ENCODE measurements at regions not wholly inside any gene's neighbourhood (a gene's known extent, or its start where the extent isn't known, plus 50 kb on each side); places are given as distances from the start of the nearest gene placed in this dataset.

- H3K36me3 Mint-ChIP-seq (ENCODE audit: low read depth), result no peaks in the 10 kb centered on the region
Observed at GRCh38 chr6:74967821-74968220, 238.0 kb downstream of the COL12A1 start.

DNA sequence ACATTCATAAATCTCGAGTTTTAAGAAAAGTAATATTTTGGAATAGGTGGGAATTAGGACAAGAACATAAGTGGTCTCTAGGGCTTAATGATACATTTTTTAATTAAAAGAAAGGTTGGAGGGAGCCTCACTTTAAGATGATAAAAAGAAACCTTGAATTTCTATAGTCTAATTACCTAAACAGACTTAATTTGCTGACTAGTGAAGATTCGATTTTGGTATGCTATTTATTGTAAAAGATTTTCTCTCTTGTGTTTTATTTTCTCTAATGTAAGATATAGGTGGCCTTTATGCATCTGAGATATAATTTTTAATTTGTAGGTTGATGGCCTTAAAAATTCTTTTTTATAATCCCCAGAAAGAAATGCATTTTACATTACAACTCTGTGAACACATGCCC, 239.1 kb downstream of the COL12A1 start:
- no peak overlapping the region for H3K27ac ChIP-seq (ENCODE audit: low read depth)
- TF ChIP-seq EZH2 (IDR thresholded peaks at IDR 0.05; ENCODE audit: low read depth, unreplicated experiment), result no peak
- no peak for TF ChIP-seq REST (IDR thresholded peaks at IDR 0.05; ENCODE audit: unreplicated experiment)
- TF ChIP-seq JUNB (IDR thresholded peaks at IDR 0.05; ENCODE audit: unreplicated experiment), result no peak
- no peak for TF ChIP-seq ZNF331 (CRISPR knock-in tag; IDR thresholded peaks at IDR 0.05; ENCODE audit: low read depth)
- TF ChIP-seq POLR2AphosphoS5 (IDR thresholded peaks at IDR 0.05; ENCODE audit: low read depth), result no peak
- no peak for TF ChIP-seq STAT1 (IDR thresholded peaks at IDR 0.05; ENCODE audit: unreplicated experiment)
- TF ChIP-seq, protein P1, sequence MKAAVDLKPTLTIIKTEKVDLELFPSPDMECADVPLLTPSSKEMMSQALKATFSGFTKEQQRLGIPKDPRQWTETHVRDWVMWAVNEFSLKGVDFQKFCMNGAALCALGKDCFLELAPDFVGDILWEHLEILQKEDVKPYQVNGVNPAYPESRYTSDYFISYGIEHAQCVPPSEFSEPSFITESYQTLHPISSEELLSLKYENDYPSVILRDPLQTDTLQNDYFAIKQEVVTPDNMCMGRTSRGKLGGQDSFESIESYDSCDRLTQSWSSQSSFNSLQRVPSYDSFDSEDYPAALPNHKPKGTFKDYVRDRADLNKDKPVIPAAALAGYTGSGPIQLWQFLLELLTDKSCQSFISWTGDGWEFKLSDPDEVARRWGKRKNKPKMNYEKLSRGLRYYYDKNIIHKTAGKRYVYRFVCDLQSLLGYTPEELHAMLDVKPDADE (IDR thresholded peaks at IDR 0.05), result no peak
- TF ChIP-seq NANOG (IDR thresholded peaks at IDR 0.05; ENCODE audit: borderline replicate concordance), result no peak
- no peak for TF ChIP-seq CREB1 (CRISPR knock-in tag; IDR thresholded peaks at IDR 0.05; ENCODE audit: low read depth)
- TF ChIP-seq, protein P2, sequence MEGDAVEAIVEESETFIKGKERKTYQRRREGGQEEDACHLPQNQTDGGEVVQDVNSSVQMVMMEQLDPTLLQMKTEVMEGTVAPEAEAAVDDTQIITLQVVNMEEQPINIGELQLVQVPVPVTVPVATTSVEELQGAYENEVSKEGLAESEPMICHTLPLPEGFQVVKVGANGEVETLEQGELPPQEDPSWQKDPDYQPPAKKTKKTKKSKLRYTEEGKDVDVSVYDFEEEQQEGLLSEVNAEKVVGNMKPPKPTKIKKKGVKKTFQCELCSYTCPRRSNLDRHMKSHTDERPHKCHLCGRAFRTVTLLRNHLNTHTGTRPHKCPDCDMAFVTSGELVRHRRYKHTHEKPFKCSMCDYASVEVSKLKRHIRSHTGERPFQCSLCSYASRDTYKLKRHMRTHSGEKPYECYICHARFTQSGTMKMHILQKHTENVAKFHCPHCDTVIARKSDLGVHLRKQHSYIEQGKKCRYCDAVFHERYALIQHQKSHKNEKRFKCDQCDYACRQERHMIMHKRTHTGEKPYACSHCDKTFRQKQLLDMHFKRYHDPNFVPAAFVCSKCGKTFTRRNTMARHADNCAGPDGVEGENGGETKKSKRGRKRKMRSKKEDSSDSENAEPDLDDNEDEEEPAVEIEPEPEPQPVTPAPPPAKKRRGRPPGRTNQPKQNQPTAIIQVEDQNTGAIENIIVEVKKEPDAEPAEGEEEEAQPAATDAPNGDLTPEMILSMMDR (conservative IDR thresholded peaks at IDR 0.05; ENCODE audit: low read depth in 2 of 2), result no peak
- no peak for TF ChIP-seq ZNF114 (CRISPR knock-in tag; IDR thresholded peaks at IDR 0.05)

More at GRCh38 chr6:74967821-74968220, 238.0 kb downstream of the COL12A1 start:
- Histone ChIP-seq H3K4me1 (ENCODE audit: insufficient read depth) (0 out of 2 replicates have a peak, but pooled peaks cover 5% of the 10 kb centered on the region), H2AFZ (peak overlapping the region; percentile 34; the same call in 1 of the 2 replicates), H4K20me1 (replicated peaks; ENCODE audit: insufficient read depth) (no peaks in the 10 kb centered on the region), H3K4me3 (no peak overlapping the region), H3K27me3 (ENCODE audit: insufficient read depth) (no peaks in the 10 kb centered on the region), H3K27ac (ENCODE audit: low read depth) (no peak overlapping the region), H3F3A (replicated peaks; ENCODE audit: low read depth) (no peaks in the 10 kb centered on the region), H3K36me3 (ENCODE audit: insufficient read depth) (no peaks in the 10 kb centered on the region), H3K4me2 (no peak overlapping the region), H3K79me2 (replicated peaks; ENCODE audit: insufficient read depth) (no peaks in the 10 kb centered on the region), H3K9me2 (ENCODE audit: insufficient read depth) (no peaks in the 10 kb centered on the region; the same call in 1 of the 2 replicates)
- TF ChIP-seq CREB1 (CRISPR knock-in tag; IDR thresholded peaks at IDR 0.05; ENCODE audit: low read depth), result no peak
- TF ChIP-seq, protein P2 (conservative IDR thresholded peaks at IDR 0.05; ENCODE audit: low read depth in 2 of 2), result peak in 1 of 2 experiments; percentile 21; a peak in 2 of 4 replicates
- DNase-seq (ENCODE audit: low spot score), result peak; percentile 20
- Mint-ChIP-seq H3K4me1 (peaks cover 6% of the 10 kb centered on the region; the same call in 2 of the 3 replicates), H3K9me3 (peaks cover 4% of the 10 kb centered on the region; the same call in 1 of the 3 replicates), H3K27ac (no peak overlapping the region), H3K27me3 (ENCODE audit: insufficient read depth, low read depth, poor library complexity) (peaks cover 2% of the 10 kb centered on the region), H3K4me3 (no peak overlapping the region)
- peak; percentile 37; the same call in 2 of the 3 replicates for ATAC-seq

More for the DNA sequence above, 239.1 kb downstream of the COL12A1 start:
- Histone ChIP-seq H3K4me3 (no peak overlapping the region), H3K4me1 (ENCODE audit: insufficient read depth) (0 out of 2 replicates have a peak, but pooled peaks cover 5% of the 10 kb centered on the region), H3K36me3 (ENCODE audit: insufficient read depth) (no peaks in the 10 kb centered on the region), H2AFZ (no peak overlapping the region), H3K4me2 (no peak overlapping the region), H3K9me2 (ENCODE audit: insufficient read depth) (no peaks in the 10 kb centered on the region; the same call in 1 of the 2 replicates), H4K20me1 (replicated peaks; ENCODE audit: insufficient read depth) (no peaks in the 10 kb centered on the region), H3K79me2 (replicated peaks; ENCODE audit: insufficient read depth) (no peaks in the 10 kb centered on the region), H3K27me3 (ENCODE audit: insufficient read depth) (no peaks in the 10 kb centered on the region), H3F3A (replicated peaks; ENCODE audit: low read depth) (no peaks in the 10 kb centered on the region)
- H3K27ac Mint-ChIP-seq, result no peak overlapping the region
- H3K4me1 Mint-ChIP-seq, result peaks cover 6% of the 10 kb centered on the region; the same call in 2 of the 3 replicates
- H3K36me3 Mint-ChIP-seq (ENCODE audit: low read depth), result no peaks in the 10 kb centered on the region
- H3K27me3 Mint-ChIP-seq (ENCODE audit: insufficient read depth, low read depth, poor library complexity), result peaks cover 2% of the 10 kb centered on the region
- H3K4me3 Mint-ChIP-seq, result no peak overlapping the region
- peaks cover 4% of the 10 kb centered on the region; the same call in 1 of the 3 replicates for H3K9me3 Mint-ChIP-seq
- DNase-seq (ENCODE audit: low spot score), result no peak
- ATAC-seq, result no peak

Data from GM23338 (cell line).